ENCODE measurements at regions not wholly inside any gene's neighbourhood (a gene's known extent, or its start where the extent isn't known, plus 50 kb on each side); places are given as distances from the start of the nearest gene placed in this dataset.

DNA sequence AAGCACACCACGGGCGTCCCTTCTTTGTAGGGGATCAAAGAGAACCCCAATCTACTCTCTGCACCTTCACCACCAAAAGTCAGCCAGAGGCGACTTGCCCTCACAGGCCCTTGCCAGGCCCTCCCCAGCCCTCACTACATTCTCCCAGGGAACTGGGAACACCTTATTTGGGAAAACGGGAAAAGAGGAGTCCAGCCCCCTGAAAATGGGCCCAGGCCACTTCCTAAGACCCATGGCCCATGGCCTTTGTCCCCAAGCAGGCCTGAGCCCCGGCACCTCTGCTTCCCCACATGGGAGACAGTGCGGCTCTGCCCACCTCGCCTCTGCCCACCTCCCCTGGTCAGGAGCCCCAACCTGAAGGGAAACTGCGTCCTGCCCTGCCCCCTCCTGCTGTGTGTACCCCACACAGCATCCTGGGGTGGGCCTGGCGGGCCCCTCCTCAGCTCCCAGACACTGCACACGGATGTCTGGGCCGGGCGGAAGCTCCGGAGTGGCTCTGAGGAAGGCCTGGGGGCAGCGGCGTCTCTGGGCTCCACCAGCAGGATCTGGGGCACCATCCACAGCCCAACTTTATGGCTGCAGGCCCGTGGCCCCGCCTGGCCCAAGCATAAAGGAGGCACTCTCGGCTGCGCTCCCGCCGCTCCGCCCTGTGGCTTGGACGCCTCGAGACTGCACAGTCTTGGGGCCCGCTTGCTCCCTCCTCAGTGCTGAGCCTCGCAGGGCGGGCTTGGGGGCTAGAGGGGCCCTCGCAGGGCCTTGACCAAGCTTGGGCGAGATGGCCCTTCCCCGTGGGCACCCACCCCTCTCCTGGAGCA lies 70.3 kb upstream of the GPC1 start:
- no peak overlapping the region for H3K27ac ChIP-seq
- TF ChIP-seq, protein P1, sequence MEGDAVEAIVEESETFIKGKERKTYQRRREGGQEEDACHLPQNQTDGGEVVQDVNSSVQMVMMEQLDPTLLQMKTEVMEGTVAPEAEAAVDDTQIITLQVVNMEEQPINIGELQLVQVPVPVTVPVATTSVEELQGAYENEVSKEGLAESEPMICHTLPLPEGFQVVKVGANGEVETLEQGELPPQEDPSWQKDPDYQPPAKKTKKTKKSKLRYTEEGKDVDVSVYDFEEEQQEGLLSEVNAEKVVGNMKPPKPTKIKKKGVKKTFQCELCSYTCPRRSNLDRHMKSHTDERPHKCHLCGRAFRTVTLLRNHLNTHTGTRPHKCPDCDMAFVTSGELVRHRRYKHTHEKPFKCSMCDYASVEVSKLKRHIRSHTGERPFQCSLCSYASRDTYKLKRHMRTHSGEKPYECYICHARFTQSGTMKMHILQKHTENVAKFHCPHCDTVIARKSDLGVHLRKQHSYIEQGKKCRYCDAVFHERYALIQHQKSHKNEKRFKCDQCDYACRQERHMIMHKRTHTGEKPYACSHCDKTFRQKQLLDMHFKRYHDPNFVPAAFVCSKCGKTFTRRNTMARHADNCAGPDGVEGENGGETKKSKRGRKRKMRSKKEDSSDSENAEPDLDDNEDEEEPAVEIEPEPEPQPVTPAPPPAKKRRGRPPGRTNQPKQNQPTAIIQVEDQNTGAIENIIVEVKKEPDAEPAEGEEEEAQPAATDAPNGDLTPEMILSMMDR (conservative IDR thresholded peaks at IDR 0.05): no peak

DNA sequence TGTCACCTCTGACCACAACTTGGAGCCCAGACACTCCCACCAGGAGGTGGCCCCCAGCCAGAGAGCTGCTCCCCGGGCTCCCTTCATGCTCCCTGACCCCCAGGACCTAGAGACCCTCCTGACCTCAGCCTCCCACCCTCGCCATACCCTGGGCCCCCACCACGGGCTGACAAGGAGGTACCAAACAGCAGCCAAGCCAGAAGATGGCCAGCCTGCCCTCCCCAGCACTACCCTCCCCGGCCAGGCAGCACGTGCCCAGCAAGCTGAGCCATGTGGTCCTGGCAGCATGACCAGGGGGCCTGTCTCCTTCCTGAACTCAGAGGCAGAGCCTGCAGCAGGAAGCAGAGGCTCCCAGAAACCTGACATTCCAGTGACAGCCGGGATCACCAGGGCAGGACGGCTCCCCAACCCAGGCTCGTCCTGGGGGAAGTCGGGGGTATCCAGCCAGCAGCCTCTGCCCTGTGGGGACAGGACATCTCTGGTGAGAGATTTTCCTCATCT lies 69.4 kb upstream of the GPC1 start:
- TF ChIP-seq, protein P1 (conservative IDR thresholded peaks at IDR 0.05): no peak

DNA sequence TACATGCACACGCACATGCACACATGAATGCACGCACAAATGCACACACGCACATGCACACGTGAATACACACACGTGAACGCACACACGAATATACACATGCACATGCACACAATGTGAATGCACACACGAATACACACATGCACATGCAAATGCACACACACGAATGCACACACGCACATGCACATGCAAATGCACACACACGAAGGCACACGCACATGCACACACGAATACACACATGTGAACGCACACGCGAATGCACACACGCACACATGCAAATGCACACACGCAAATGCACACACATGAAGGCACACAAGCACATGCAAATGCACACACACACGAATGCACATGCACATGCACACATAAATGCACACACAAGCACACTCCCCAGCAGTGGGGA lies 68.6 kb upstream of the GPC1 start:
- TF ChIP-seq, protein P1 (conservative IDR thresholded peaks at IDR 0.05): no peak
- no peak overlapping the region for H3K27ac ChIP-seq

More for the DNA sequence above, 69.4 kb upstream of the GPC1 start:
- no peak overlapping the region for H3K27ac ChIP-seq

DNA sequence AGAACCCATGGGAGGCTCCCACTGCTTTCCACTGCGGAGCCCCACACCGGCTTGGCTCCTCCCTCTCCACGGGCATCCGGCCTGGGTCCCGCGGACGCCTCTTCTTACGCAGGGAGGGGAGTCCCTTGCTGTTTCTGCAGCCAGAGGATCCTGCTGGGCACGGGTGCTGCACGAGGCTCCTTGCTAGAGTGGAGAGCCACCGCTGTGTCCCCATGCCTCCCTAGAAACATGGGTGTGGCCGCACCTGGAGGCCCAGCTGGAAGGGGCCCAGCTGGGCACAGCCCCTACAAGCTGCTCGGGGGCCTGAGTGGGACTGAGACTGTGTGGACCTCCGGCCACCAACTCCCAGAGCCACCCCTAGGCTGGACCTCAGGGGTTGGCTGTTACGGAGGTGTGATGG lies 67.7 kb upstream of the GPC1 start:
- TF ChIP-seq, protein P1 (conservative IDR thresholded peaks at IDR 0.05): no peak
- H3K27ac ChIP-seq: no peak overlapping the region

DNA sequence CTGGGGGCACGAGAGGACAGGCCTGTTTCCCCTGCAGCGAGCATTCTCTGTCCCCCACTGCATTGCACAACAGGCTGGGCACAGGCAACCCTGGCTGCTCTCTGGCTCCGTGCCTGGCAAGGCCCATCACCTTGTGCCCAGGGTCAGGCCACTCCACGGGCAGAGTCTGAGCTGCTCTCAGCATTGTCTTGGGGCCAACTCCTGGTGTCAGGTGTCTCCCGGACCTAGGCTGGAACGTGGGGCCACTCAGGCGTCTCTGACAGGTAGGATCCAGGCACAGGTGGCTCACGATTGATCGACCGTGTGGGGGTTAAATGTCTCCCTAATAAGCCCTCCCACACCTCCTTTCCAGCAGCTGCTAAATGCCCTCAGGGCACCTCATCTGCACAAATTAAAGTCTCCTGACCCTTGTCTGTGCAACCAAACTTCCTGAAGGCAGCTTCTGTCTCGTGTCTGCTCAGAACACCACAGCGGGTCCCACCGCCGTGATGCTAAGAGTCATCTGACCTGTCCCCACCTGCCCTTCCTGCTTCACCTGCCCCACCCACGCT lies 66.6 kb upstream of the GPC1 start:
- H3K27ac ChIP-seq: no peak overlapping the region
- TF ChIP-seq, protein P1 (conservative IDR thresholded peaks at IDR 0.05): no peak

DNA sequence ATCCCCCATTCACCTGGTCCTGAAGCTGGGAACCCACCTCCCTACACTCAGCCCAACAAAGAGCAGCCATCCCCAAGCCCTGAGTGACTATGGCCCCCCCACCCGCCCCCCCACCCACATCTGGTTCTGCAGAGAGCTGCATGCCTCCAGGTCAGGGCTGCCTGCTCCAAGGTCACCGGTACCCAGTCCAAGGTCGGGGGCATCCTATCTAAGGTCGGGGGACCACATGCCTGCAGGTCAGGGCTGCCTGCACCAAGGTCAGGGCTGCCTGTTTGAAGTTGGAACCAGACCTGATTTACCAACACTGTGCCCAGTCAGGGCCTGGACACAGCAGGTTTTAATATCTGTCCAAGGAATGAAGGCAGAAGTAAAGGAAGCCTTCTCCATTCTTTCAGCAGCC lies 66.1 kb upstream of the GPC1 start:
- no peak overlapping the region for H3K27ac ChIP-seq

More for the DNA sequence above, 66.1 kb upstream of the GPC1 start:
- TF ChIP-seq, protein P1 (conservative IDR thresholded peaks at IDR 0.05): no peak

Data from VCaP (cell line).